ENCODE measurements at regions not wholly inside any gene's neighbourhood (a gene's known extent, or its start where the extent isn't known, plus 50 kb on each side); places are given as distances from the start of the nearest gene placed in this dataset.
A peak's percentile ranks its signal among the peaks of the same experiment; 100 is the strongest.
"Not testable (repeated sequence)": the region's sequence is repeated elsewhere in the genome, so short reads cannot be mapped to it uniquely, and the experiment has no call there.

DNA sequence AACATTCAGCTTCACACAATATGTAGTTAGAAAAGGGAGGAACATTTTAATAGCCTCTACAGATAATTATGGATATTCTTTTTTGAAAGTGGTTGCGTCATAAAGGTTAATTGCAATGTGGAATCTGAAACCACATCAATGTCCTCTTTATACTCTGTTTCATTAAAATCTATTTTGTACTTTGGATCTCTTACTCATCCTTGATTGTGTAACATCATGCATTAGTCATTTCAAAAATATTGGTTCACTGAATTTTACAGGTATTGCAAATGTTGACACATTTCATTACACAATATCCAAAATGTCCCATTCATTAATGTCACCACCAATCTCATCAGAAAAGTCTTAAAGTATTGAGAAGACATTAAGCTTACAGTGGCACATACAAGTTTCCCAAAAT, 62.7 kb upstream of the USP9X start:
- Mint-ChIP-seq H3K9me3 (no peaks in the 10 kb centered on the region), H3K27ac (no peak overlapping the region), H3K4me1 (ENCODE audit: low read depth) (no peaks in the 10 kb centered on the region), H3K27me3 (no peaks in the 10 kb centered on the region), H3K4me3 (no peak overlapping the region), H3K36me3 (ENCODE audit: low read depth) (no peaks in the 10 kb centered on the region)
- TF ChIP-seq, protein P1, sequence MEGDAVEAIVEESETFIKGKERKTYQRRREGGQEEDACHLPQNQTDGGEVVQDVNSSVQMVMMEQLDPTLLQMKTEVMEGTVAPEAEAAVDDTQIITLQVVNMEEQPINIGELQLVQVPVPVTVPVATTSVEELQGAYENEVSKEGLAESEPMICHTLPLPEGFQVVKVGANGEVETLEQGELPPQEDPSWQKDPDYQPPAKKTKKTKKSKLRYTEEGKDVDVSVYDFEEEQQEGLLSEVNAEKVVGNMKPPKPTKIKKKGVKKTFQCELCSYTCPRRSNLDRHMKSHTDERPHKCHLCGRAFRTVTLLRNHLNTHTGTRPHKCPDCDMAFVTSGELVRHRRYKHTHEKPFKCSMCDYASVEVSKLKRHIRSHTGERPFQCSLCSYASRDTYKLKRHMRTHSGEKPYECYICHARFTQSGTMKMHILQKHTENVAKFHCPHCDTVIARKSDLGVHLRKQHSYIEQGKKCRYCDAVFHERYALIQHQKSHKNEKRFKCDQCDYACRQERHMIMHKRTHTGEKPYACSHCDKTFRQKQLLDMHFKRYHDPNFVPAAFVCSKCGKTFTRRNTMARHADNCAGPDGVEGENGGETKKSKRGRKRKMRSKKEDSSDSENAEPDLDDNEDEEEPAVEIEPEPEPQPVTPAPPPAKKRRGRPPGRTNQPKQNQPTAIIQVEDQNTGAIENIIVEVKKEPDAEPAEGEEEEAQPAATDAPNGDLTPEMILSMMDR (IDR thresholded peaks at IDR 0.05), result no peak
- no peak for ATAC-seq (ENCODE audit: poor library complexity)
- H3K4me3 ChIP-seq (ENCODE audit: low read length), result no peak overlapping the region
- H3K27ac ChIP-seq (ENCODE audit: low read depth in 1 of 2, low read length in 2 of 2), result no peak overlapping the region
- intact Hi-C loops (cut with DNase I, micrococcal nuclease), result no loop called here
- no peaks in the 10 kb centered on the region for H3K27me3 ChIP-seq (ENCODE audit: control insufficient read depth in 1 of 2, insufficient read depth in 2 of 2, low read length in 2 of 2)
- H3K9me3 ChIP-seq (ENCODE audit: control insufficient read depth in 1 of 2, insufficient read depth in 1 of 2, low read length in 2 of 2), result no peaks in the 10 kb centered on the region
- no peaks in the 10 kb centered on the region for H3K36me3 ChIP-seq (ENCODE audit: insufficient read depth, low read length)
- peak in 1 of 14 experiments; percentile 5 for DNase-seq
- POLR2A ChIA-PET, result no interaction called here
- CTCF ChIA-PET, result no interaction called here
- no peaks in the 10 kb centered on the region for H3K4me1 ChIP-seq (ENCODE audit: insufficient read depth, low read length)

DNA sequence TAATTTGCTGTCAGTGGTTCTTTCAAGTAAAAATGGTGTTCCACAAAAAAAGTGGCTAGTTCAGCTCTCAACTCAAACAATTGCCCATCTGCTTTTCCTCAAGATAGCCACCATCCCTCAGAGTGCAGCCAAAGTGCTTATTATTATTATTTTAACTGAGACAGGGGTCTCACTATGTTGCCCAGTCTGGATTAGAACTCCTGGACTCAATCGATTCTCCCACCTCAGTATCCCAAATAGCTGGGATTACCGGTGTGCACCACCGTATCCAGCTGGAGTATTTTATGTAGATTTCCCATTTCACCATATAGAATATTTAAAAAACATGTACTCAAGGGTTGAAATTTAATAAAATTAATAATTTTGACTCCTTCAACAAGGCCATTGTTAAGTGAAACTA, 62.1 kb upstream of the USP9X start:
- intact Hi-C loops (cut with DNase I, micrococcal nuclease), result no loop called here
- no peaks in the 10 kb centered on the region for H3K4me1 Mint-ChIP-seq (ENCODE audit: low read depth)
- no peak overlapping the region for H3K4me3 Mint-ChIP-seq
- ChIA-PET CTCF (no interaction called here), POLR2A (interaction anchor here (0.6 kb wide), 1 partner anchor 123 kb away, joined by 3 read pairs; no protein-coding TSS in a partner anchor)
- Histone ChIP-seq H3K4me3 (ENCODE audit: low read length) (no peak overlapping the region), H3K9me3 (ENCODE audit: control insufficient read depth in 1 of 2, insufficient read depth in 1 of 2, low read length in 2 of 2) (no peaks in the 10 kb centered on the region), H3K27ac (ENCODE audit: low read depth in 1 of 2, low read length in 2 of 2) (no peak overlapping the region), H3K4me1 (ENCODE audit: insufficient read depth, low read length) (no peaks in the 10 kb centered on the region), H3K27me3 (ENCODE audit: control insufficient read depth in 1 of 2, insufficient read depth in 2 of 2, low read length in 2 of 2) (no peaks in the 10 kb centered on the region), H3K36me3 (ENCODE audit: insufficient read depth, low read length) (no peaks in the 10 kb centered on the region)
- DNase-seq (no peak), ATAC-seq (ENCODE audit: poor library complexity) (no peak)
- H3K36me3 Mint-ChIP-seq (ENCODE audit: low read depth), result no peaks in the 10 kb centered on the region
- H3K27me3 Mint-ChIP-seq, result no peaks in the 10 kb centered on the region
- no peak overlapping the region for H3K27ac Mint-ChIP-seq
- H3K9me3 Mint-ChIP-seq, result no peaks in the 10 kb centered on the region
- TF ChIP-seq, protein P1 (IDR thresholded peaks at IDR 0.05), result no peak

DNA sequence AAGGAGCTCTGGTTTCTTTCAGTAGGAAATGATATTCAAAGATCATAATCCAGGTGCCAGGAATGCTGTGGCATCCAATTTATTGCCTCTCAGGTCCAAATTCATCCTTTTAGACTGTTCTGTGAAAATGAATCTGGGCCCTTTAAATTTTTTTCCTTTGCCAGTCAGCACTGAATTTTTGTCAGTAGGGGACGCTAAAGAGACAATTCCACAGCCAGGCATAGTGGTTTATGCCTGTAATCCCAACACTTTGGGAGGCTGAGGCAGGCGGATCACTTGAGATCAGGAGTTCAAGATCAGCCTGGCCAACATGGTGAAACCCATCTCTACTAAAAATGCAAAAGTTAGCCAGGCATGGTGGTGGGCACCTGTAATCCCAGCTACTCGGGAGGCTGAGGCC, 60.9 kb upstream of the USP9X start:
- H3K27ac Mint-ChIP-seq; H3K4me1 Mint-ChIP-seq (ENCODE audit: low read depth); H3K27me3 Mint-ChIP-seq; H3K27ac ChIP-seq (ENCODE audit: low read depth in 1 of 2, low read length in 2 of 2); CTCF ChIA-PET; H3K9me3 ChIP-seq (ENCODE audit: control insufficient read depth in 1 of 2, insufficient read depth in 1 of 2, low read length in 2 of 2); H3K4me1 ChIP-seq (ENCODE audit: insufficient read depth, low read length); H3K4me3 Mint-ChIP-seq; H3K36me3 Mint-ChIP-seq (ENCODE audit: low read depth); H3K4me3 ChIP-seq (ENCODE audit: low read length); H3K27me3 ChIP-seq (ENCODE audit: control insufficient read depth in 1 of 2, insufficient read depth in 2 of 2, low read length in 2 of 2); DNase-seq; H3K36me3 ChIP-seq (ENCODE audit: insufficient read depth, low read length); intact Hi-C loops (cut with DNase I, micrococcal nuclease); ATAC-seq (ENCODE audit: poor library complexity); H3K9me3 Mint-ChIP-seq; POLR2A ChIA-PET: not testable (repeated sequence)

DNA sequence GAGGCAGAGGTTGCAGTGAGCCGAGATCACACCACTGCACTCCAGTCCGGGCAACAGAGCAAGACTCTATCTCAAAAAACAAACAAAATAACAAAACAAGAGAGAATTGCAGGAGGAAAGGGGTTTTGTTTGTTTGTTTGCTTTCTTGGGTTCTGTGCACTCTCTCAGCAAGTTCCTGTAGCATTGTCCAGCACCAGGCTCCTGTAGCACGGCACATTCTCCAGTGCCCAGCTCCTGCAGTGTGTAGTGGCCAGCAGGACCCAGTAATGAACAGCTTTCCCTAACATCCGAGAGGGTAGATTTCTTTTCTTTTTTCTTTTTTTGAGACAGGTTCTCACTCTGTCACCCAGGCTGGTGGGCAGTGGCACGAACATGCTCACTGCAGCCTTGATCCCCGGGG, 60.5 kb upstream of the USP9X start:
- intact Hi-C loops (cut with DNase I, micrococcal nuclease), result no loop called here
- Histone ChIP-seq H3K36me3 (ENCODE audit: insufficient read depth, low read length) (no peaks in the 10 kb centered on the region), H3K27me3 (ENCODE audit: control insufficient read depth in 1 of 2, insufficient read depth in 2 of 2, low read length in 2 of 2) (no peaks in the 10 kb centered on the region), H3K9me3 (ENCODE audit: control insufficient read depth in 1 of 2, insufficient read depth in 1 of 2, low read length in 2 of 2) (no peaks in the 10 kb centered on the region), H3K4me1 (ENCODE audit: insufficient read depth, low read length) (no peaks in the 10 kb centered on the region), H3K27ac (ENCODE audit: low read depth in 1 of 2, low read length in 2 of 2) (no peak overlapping the region), H3K4me3 (ENCODE audit: low read length) (no peak overlapping the region)
- Mint-ChIP-seq H3K27me3 (no peaks in the 10 kb centered on the region), H3K36me3 (ENCODE audit: low read depth) (no peaks in the 10 kb centered on the region), H3K27ac (no peak overlapping the region), H3K9me3 (no peaks in the 10 kb centered on the region), H3K4me3 (no peak overlapping the region), H3K4me1 (ENCODE audit: low read depth) (no peaks in the 10 kb centered on the region)
- DNase-seq (no peak), ATAC-seq (ENCODE audit: poor library complexity) (no peak)
- TF ChIP-seq, protein P1 (IDR thresholded peaks at IDR 0.05), result no peak
- ChIA-PET CTCF (no interaction called here), POLR2A (interaction anchor here (0.5 kb wide), 1 partner anchor 74 kb away, joined by 3 read pairs; no protein-coding TSS in a partner anchor)
